Parathyroid adenoma (tissue), 2 donors: ENCODE measurements at regions not wholly inside any gene's neighbourhood (a gene's known extent, or its start where the extent isn't known, plus 50 kb on each side); places are given as distances from the start of the nearest gene placed in this dataset.

Source experiments
- H2AFZ ChIP-seq: fragments of 300-600 bp; sonication (generic); one replicate; pipeline ENCODE4 v1.7.0; 2017; ENCODE audit warnings: antibody characterized with exemption, mild to moderate bottlenecking
- H3K27ac ChIP-seq: fragments of 300-600 bp; sonication (generic); one replicate; pipeline ENCODE4 v1.7.0; 2017
- H3K27me3 ChIP-seq: fragments of 300-600 bp; sonication (generic); one replicate; pipeline ENCODE4 v1.7.0; 2017; ENCODE audit warnings: low read length; ENCODE audit not compliant: control insufficient read depth, insufficient read depth
- H3K36me3 ChIP-seq: fragments of 300-600 bp; sonication (generic); one replicate; pipeline ENCODE4 v1.7.0; 2017; ENCODE audit warnings: low read length; ENCODE audit not compliant: control insufficient read depth, insufficient read depth
- H3K4me1 ChIP-seq: fragments of 300-600 bp; sonication (generic); one replicate; pipeline ENCODE4 v1.7.0; 2017; ENCODE audit warnings: control low read depth
- H3K4me2 ChIP-seq: fragments of 300-600 bp; sonication (generic); one replicate; pipeline ENCODE4 v1.7.0; 2017; ENCODE audit warnings: low read length
- H3K4me3 ChIP-seq: fragments of 300-600 bp; sonication (generic); one replicate; pipeline ENCODE4 v1.7.0; 2017; ENCODE audit warnings: low read depth, low read length
- H3K79me2 ChIP-seq: fragments of 300-600 bp; sonication (generic); one replicate; pipeline ENCODE4 v1.7.0; 2017; ENCODE audit warnings: control low read depth
- H3K9ac ChIP-seq: fragments of 300-600 bp; sonication (generic); one replicate; pipeline ENCODE4 v1.7.0; 2017; ENCODE audit warnings: mild to moderate bottlenecking
- H3K9me3 ChIP-seq: fragments of 300-600 bp; sonication (generic); one replicate; pipeline ENCODE4 v1.7.0; 2017; ENCODE audit warnings: low read length; ENCODE audit not compliant: control insufficient read depth
- CTCF ChIP-seq: fragments of 300-600 bp; sonication (generic); IDR thresholded peaks from one replicate; pipeline ENCODE4 v1.7.0; 2017; ENCODE audit warnings: antibody characterized with exemption, mild to moderate bottlenecking
- donor health status: primary hyperparathyroidism.

- Histone ChIP-seq H3K4me2 (no peak overlapping the region), H3K4me1 (no peaks in the 10 kb centered on the region), H3K79me2 (no peaks in the 10 kb centered on the region), H3K27me3 (no peaks in the 10 kb centered on the region), H3K4me3 (no peak overlapping the region), H3K27ac (no peak overlapping the region), H3K9me3 (no peaks in the 10 kb centered on the region), H3K9ac (no peak overlapping the region), H3K36me3 (no peaks in the 10 kb centered on the region), H2AFZ (no peak overlapping the region)
- TF ChIP-seq CTCF, result no peak
Observed at GRCh38 chr13:22187329-22187728, 516.5 kb downstream of the FGF9 start.

- no peak for TF ChIP-seq CTCF
- Histone ChIP-seq H3K9me3 (no peaks in the 10 kb centered on the region), H3K27me3 (no peaks in the 10 kb centered on the region), H3K27ac (no peak overlapping the region), H3K4me2 (no peak overlapping the region), H3K4me1 (no peaks in the 10 kb centered on the region), H3K4me3 (no peak overlapping the region), H2AFZ (no peak overlapping the region), H3K36me3 (no peaks in the 10 kb centered on the region), H3K9ac (no peak overlapping the region), H3K79me2 (no peaks in the 10 kb centered on the region)
Observed at GRCh38 chr13:22189176-22190048, 518.5 kb downstream of the FGF9 start.

- Histone ChIP-seq H2AFZ (no peak overlapping the region), H3K4me1 (no peaks in the 10 kb centered on the region), H3K79me2 (no peaks in the 10 kb centered on the region), H3K36me3 (no peaks in the 10 kb centered on the region), H3K27ac (no peak overlapping the region), H3K27me3 (no peaks in the 10 kb centered on the region), H3K4me3 (no peak overlapping the region), H3K4me2 (no peak overlapping the region), H3K9ac (no peak overlapping the region), H3K9me3 (no peaks in the 10 kb centered on the region)
- TF ChIP-seq CTCF, result no peak
Observed at GRCh38 chr13:22193070-22193469, 522.2 kb downstream of the FGF9 start.

- Histone ChIP-seq H3K4me1 (no peaks in the 10 kb centered on the region), H3K4me2 (no peak overlapping the region), H3K79me2 (no peaks in the 10 kb centered on the region), H2AFZ (no peak overlapping the region), H3K9me3 (no peaks in the 10 kb centered on the region), H3K4me3 (no peak overlapping the region), H3K27ac (no peak overlapping the region), H3K36me3 (no peaks in the 10 kb centered on the region), H3K27me3 (no peaks in the 10 kb centered on the region), H3K9ac (no peak overlapping the region)
- TF ChIP-seq CTCF, result no peak
Observed at GRCh38 chr13:22194106-22194805, 523.4 kb downstream of the FGF9 start.
